ENCODE measurements at regions not wholly inside any gene's neighbourhood (a gene's known extent, or its start where the extent isn't known, plus 50 kb on each side); places are given as distances from the start of the nearest gene placed in this dataset.

GRCh38 chr1:195520757-195521156 is 1087.5 kb downstream of the KCNT2 start:
- Histone ChIP-seq H3K27me3 (ENCODE audit: control insufficient read depth, insufficient read depth, low read length) (no peaks in the 10 kb centered on the region), H3K4me1 (ENCODE audit: control insufficient read depth in 2 of 3, insufficient read depth in 2 of 3, low read depth in 1 of 3, low read length in 3 of 3) (no peaks in the 10 kb centered on the region), H3K27ac (ENCODE audit: low read depth in 2 of 2, low read length in 2 of 2) (no peak overlapping the region), H3K9ac (ENCODE audit: low read length in 3 of 3) (no peak overlapping the region), H3K4me3 (ENCODE audit: low read length in 3 of 3) (no peak overlapping the region), H3K9me3 (ENCODE audit: control insufficient read depth in 2 of 3, insufficient read depth in 1 of 3, low read length in 3 of 3) (no peaks in the 10 kb centered on the region), H3K36me3 (ENCODE audit: control insufficient read depth in 2 of 3, insufficient read depth in 3 of 3, low read length in 3 of 3) (no peaks in the 10 kb centered on the region)
- no peak for TF ChIP-seq CTCF (IDR thresholded peaks at IDR 0.05; ENCODE audit: borderline replicate concordance, extremely low read depth, insufficient read depth)
- intact Hi-C loops (cut with DNase I): no loop called here
- no peak for FAIRE-seq
- DNase-seq: no peak

GRCh38 chr1:195516036-195516435 is 1092.2 kb downstream of the KCNT2 start:
- H3K27ac ChIP-seq (ENCODE audit: low read depth in 2 of 2, low read length in 2 of 2): no peak overlapping the region
- H3K4me3 ChIP-seq (ENCODE audit: low read length in 3 of 3): no peak overlapping the region
- no peak overlapping the region for H3K9ac ChIP-seq (ENCODE audit: low read length in 3 of 3)
- H3K36me3 ChIP-seq (ENCODE audit: control insufficient read depth in 2 of 3, insufficient read depth in 3 of 3, low read length in 3 of 3): no peaks in the 10 kb centered on the region
- intact Hi-C loops (cut with DNase I): no loop called here
- H3K4me1 ChIP-seq (ENCODE audit: control insufficient read depth in 2 of 3, insufficient read depth in 2 of 3, low read depth in 1 of 3, low read length in 3 of 3): no peaks in the 10 kb centered on the region
- FAIRE-seq (no peak), DNase-seq (no peak)
- no peaks in the 10 kb centered on the region for H3K27me3 ChIP-seq (ENCODE audit: control insufficient read depth, insufficient read depth, low read length)
- H3K9me3 ChIP-seq (ENCODE audit: control insufficient read depth in 2 of 3, insufficient read depth in 1 of 3, low read length in 3 of 3): no peaks in the 10 kb centered on the region
- TF ChIP-seq CTCF (IDR thresholded peaks at IDR 0.05; ENCODE audit: borderline replicate concordance, extremely low read depth, insufficient read depth): no peak

GRCh38 chr1:195511501-195511900 is 1096.7 kb downstream of the KCNT2 start:
- FAIRE-seq (no peak), DNase-seq (no peak)
- H3K4me3 ChIP-seq (ENCODE audit: low read length in 3 of 3): no peak overlapping the region
- H3K36me3 ChIP-seq (ENCODE audit: control insufficient read depth in 2 of 3, insufficient read depth in 3 of 3, low read length in 3 of 3): no peaks in the 10 kb centered on the region
- no peaks in the 10 kb centered on the region for H3K27me3 ChIP-seq (ENCODE audit: control insufficient read depth, insufficient read depth, low read length)
- intact Hi-C loops (cut with DNase I): no loop called here
- H3K4me1 ChIP-seq (ENCODE audit: control insufficient read depth in 2 of 3, insufficient read depth in 2 of 3, low read depth in 1 of 3, low read length in 3 of 3): no peaks in the 10 kb centered on the region
- H3K9me3 ChIP-seq (ENCODE audit: control insufficient read depth in 2 of 3, insufficient read depth in 1 of 3, low read length in 3 of 3): no peaks in the 10 kb centered on the region
- no peak for TF ChIP-seq CTCF (IDR thresholded peaks at IDR 0.05; ENCODE audit: borderline replicate concordance, extremely low read depth, insufficient read depth)
- no peak overlapping the region for H3K27ac ChIP-seq (ENCODE audit: low read depth in 2 of 2, low read length in 2 of 2)
- no peak overlapping the region for H3K9ac ChIP-seq (ENCODE audit: low read length in 3 of 3)

- peak; percentile 27 for FAIRE-seq
- no peaks in the 10 kb centered on the region for H3K9me3 ChIP-seq (ENCODE audit: control insufficient read depth in 2 of 3, insufficient read depth in 1 of 3, low read length in 3 of 3)
These were observed 1107.1 kb downstream of the KCNT2 start for GRCh38 chr1:195501118-195501517.

More at GRCh38 chr1:195501118-195501517, 1107.1 kb downstream of the KCNT2 start:
- DNase-seq: no peak
- Histone ChIP-seq H3K9ac (ENCODE audit: low read length in 3 of 3) (no peak overlapping the region), H3K4me1 (ENCODE audit: control insufficient read depth in 2 of 3, insufficient read depth in 2 of 3, low read depth in 1 of 3, low read length in 3 of 3) (no peaks in the 10 kb centered on the region), H3K27me3 (ENCODE audit: control insufficient read depth, insufficient read depth, low read length) (no peaks in the 10 kb centered on the region), H3K36me3 (ENCODE audit: control insufficient read depth in 2 of 3, insufficient read depth in 3 of 3, low read length in 3 of 3) (no peaks in the 10 kb centered on the region), H3K27ac (ENCODE audit: low read depth in 2 of 2, low read length in 2 of 2) (no peak overlapping the region), H3K4me3 (ENCODE audit: low read length in 3 of 3) (no peak overlapping the region)
- intact Hi-C loops (cut with DNase I): no loop called here
- no peak for TF ChIP-seq CTCF (IDR thresholded peaks at IDR 0.05; ENCODE audit: borderline replicate concordance, extremely low read depth, insufficient read depth)

Data from kidney (tissue), 13 donors.